ENCODE measurements at regions not wholly inside any gene's neighbourhood (a gene's known extent, or its start where the extent isn't known, plus 50 kb on each side); places are given as distances from the start of the nearest gene placed in this dataset.

DNA sequence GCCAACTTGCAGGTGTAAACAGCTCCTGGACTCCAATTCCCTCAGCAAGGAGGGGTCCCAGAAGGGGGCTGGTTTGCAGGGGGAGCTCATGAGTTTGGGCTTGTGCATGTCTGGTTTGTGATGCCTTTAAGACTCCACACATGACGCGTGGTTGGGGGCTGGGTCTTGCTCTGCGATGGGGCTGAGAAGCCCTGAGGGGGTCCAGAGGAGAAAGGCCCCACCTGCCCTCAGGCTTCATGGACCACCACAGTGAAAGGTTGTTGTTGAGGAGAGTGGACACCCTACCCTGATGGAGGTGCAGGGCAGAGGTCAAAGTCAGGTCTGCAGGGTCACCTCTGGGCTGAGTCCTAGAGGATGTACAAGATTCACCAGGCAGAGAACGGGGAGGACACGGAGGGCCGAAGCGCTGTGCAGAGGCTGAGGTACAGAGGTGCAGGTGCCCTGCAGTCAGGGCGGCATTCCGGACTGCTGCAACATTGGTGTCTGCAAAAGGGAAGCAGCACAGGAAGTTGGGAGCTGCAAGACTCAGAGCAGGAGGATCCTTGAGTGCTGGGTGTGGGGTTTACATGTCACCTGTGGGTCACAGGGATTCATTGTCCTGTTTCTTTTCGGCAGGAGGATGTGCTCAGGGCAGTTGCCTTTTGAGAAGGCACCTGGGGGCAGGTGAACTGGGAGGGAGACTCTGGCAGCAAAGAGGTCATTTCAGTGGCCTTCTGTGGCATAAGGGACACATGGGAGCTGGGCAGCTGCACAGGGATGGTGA lies 399.4 kb downstream of the PTPRU start:
- TF ChIP-seq CTCF (CRISPR knock-in tag; IDR thresholded peaks at IDR 0.05) (no peak), ZNF501 (CRISPR knock-in tag; IDR thresholded peaks at IDR 0.05) (no peak), PBX3 (CRISPR knock-in tag; IDR thresholded peaks at IDR 0.05; ENCODE audit: borderline replicate concordance) (no peak), ZMYM4 (CRISPR knock-in tag; IDR thresholded peaks at IDR 0.05) (no peak), TAF1 (CRISPR knock-in tag; IDR thresholded peaks at IDR 0.05) (no peak), POLR2AphosphoS2 (IDR thresholded peaks at IDR 0.05; ENCODE audit: low read depth, low read length) (no peak), POLR2A (IDR thresholded peaks at IDR 0.05; ENCODE audit: insufficient read depth in 1 of 2, low read depth in 2 of 2, low read length in 2 of 2) (no peak), MYC (CRISPR knock-in tag; IDR thresholded peaks at IDR 0.05; ENCODE audit: borderline replicate concordance) (no peak), MXD4 (CRISPR knock-in tag; IDR thresholded peaks at IDR 0.05) (no peak), SIN3A (IDR thresholded peaks at IDR 0.05; ENCODE audit: borderline replicate concordance, low read depth, low read length) (no peak), CBX5 (CRISPR knock-in tag; IDR thresholded peaks at IDR 0.05; ENCODE audit: borderline replicate concordance) (no peak), SUZ12 (IDR thresholded peaks at IDR 0.05; ENCODE audit: low read depth, low read length) (no peak)
- TF ChIP-seq, protein P1, sequence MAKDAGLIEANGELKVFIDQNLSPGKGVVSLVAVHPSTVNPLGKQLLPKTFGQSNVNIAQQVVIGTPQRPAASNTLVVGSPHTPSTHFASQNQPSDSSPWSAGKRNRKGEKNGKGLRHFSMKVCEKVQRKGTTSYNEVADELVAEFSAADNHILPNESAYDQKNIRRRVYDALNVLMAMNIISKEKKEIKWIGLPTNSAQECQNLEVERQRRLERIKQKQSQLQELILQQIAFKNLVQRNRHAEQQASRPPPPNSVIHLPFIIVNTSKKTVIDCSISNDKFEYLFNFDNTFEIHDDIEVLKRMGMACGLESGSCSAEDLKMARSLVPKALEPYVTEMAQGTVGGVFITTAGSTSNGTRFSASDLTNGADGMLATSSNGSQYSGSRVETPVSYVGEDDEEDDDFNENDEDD (CRISPR knock-in tag; IDR thresholded peaks at IDR 0.05; ENCODE audit: borderline replicate concordance) = no peak
- TF ChIP-seq, protein P2, sequence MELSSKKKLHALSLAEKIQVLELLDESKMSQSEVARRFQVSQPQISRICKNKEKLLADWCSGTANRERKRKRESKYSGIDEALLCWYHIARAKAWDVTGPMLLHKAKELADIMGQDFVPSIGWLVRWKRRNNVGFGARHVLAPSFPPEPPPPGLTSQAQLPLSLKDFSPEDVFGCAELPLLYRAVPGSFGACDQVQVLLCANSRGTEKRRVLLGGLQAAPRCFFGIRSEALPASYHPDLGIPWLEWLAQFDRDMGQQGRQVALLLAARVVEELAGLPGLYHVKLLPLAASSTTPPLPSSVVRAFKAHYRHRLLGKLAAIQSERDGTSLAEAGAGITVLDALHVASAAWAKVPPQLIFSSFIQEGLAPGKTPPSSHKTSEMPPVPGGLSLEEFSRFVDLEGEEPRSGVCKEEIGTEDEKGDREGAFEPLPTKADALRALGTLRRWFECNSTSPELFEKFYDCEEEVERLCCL (CRISPR knock-in tag; IDR thresholded peaks at IDR 0.05; ENCODE audit: borderline replicate concordance) = no peak
